ENCODE measurements at regions not wholly inside any gene's neighbourhood (a gene's known extent, or its start where the extent isn't known, plus 50 kb on each side); places are given as distances from the start of the nearest gene placed in this dataset.

DNA sequence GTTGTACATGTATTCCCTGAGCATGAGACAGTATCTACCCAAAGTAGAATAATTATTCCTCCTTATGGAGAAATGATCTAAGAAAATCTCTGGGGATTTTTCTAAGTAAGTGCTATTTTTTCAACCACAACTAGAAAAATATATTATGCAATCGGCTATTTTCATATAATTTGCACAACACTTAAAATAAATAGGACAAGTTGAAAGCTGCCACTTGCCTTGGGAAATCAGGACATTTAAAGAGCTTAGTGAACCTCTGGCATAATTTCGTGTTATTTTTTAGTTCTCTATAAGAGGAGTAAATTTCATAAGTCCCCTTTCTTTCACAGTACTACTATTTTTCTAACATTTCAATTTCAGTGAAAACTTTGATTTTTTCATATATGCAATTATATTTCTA lies 672.1 kb downstream of the OTOL1 start:
- no peaks in the 10 kb centered on the region for H3K36me3 ChIP-seq (replicated peaks; ENCODE audit: control insufficient read depth, insufficient read depth, low read length)
- no peak overlapping the region for H3K4me3 ChIP-seq (ENCODE audit: insufficient read depth, low read depth, low read length)
- no peak for DNase-seq
- H3K27me3 ChIP-seq (ENCODE audit: control insufficient read depth, insufficient read depth, low read length), result no peaks in the 10 kb centered on the region

DNA sequence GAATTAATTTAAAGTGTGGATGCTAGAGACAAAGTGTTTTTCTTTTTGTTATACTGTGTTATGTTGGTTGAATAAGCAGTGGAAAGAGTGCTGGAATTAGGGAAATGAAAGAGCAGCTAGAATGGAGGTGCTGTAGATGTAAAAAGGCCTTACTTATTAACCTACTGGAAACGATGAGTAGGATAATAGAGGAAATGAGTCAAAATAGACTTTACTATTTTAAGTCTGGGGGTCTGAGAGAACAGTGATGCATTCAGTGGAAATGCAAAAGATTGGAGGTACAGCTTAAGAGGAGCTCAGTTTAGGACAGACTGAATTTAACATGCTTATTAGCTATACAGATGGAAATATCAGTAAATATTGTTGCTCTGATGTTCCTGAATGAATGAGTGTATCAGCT lies 674.0 kb downstream of the OTOL1 start:
- Histone ChIP-seq H3K4me3 (ENCODE audit: insufficient read depth, low read depth, low read length) (no peak overlapping the region), H3K27me3 (ENCODE audit: control insufficient read depth, insufficient read depth, low read length) (no peaks in the 10 kb centered on the region), H3K36me3 (replicated peaks; ENCODE audit: control insufficient read depth, insufficient read depth, low read length) (no peaks in the 10 kb centered on the region)
- no peak for DNase-seq

GRCh38 chr3:162171970-162172369 lies 675.4 kb downstream of the OTOL1 start:
- no peak overlapping the region for H3K4me3 ChIP-seq (ENCODE audit: insufficient read depth, low read depth, low read length)
- no peaks in the 10 kb centered on the region for H3K36me3 ChIP-seq (replicated peaks; ENCODE audit: control insufficient read depth, insufficient read depth, low read length)
- DNase-seq, result no peak
- no peaks in the 10 kb centered on the region for H3K27me3 ChIP-seq (ENCODE audit: control insufficient read depth, insufficient read depth, low read length)

- H3K27me3 ChIP-seq (ENCODE audit: control insufficient read depth, insufficient read depth, low read length), result no peaks in the 10 kb centered on the region
- no peak for DNase-seq
- no peaks in the 10 kb centered on the region for H3K36me3 ChIP-seq (replicated peaks; ENCODE audit: control insufficient read depth, insufficient read depth, low read length)
- H3K4me3 ChIP-seq (ENCODE audit: insufficient read depth, low read depth, low read length), result no peak overlapping the region
Observed at GRCh38 chr3:162175145-162175544, 678.5 kb downstream of the OTOL1 start.

DNA sequence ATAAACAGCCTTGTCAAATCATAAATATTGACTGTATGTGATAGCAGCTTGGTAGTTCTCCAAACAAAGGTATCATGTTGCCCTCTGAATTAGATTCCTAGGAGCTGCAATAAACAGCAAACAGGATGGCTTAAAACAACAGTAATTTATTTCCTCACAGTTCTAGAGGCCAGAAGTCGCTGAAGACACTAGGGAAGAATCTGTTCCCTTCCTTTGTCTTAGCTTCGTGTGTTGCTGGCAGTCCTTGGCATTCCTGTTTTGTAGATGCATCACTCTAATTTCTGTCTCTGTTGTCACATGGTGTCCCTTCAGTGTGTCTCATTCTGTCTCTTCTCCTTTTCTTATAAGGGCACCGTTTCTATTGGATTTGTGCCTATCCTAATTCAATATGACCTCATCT lies 679.3 kb downstream of the OTOL1 start:
- DNase-seq, result no peak
- H3K36me3 ChIP-seq (replicated peaks; ENCODE audit: control insufficient read depth, insufficient read depth, low read length), result no peaks in the 10 kb centered on the region
- H3K4me3 ChIP-seq (ENCODE audit: insufficient read depth, low read depth, low read length), result no peak overlapping the region
- H3K27me3 ChIP-seq (ENCODE audit: control insufficient read depth, insufficient read depth, low read length), result no peaks in the 10 kb centered on the region

- DNase-seq, result no peak
- Histone ChIP-seq H3K27me3 (ENCODE audit: control insufficient read depth, insufficient read depth, low read length) (no peaks in the 10 kb centered on the region), H3K36me3 (replicated peaks; ENCODE audit: control insufficient read depth, insufficient read depth, low read length) (no peaks in the 10 kb centered on the region), H3K4me3 (ENCODE audit: insufficient read depth, low read depth, low read length) (no peak overlapping the region)
Observed at GRCh38 chr3:162183440-162183839, 686.8 kb downstream of the OTOL1 start.

DNA sequence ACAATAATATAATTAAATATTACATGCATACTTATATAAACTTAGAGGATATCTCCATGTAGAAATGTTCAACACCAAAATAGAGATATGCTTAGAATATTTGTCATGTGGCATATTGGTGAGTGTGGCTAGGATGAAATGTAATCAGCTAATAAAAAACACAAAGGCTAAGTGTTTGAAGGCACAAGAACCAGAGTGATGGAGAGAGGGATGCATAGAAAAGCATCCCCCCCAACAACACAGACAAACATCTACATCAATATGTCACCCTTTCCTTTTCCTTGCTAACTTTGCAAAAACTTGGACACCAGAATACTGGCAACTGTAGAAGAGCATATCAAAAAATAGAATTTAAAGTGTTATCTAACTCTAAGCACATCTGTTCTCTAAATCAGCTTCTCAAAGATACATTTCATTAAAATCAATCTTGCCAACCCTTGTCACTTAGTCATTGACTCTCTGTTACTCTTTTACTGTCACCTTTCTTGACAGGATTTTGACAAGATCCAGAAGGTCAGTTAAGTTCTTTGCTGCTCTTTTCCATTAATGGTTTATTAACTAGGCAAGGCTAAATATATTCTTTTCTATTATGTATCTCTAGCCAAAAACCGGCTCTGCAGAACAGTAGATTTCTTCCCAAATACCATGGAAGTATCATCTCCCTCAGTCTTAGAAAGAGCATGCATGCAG lies 695.9 kb downstream of the OTOL1 start:
- H3K4me3 ChIP-seq (ENCODE audit: insufficient read depth, low read depth, low read length), result no peak overlapping the region
- DNase-seq, result no peak
- no peaks in the 10 kb centered on the region for H3K27me3 ChIP-seq (ENCODE audit: control insufficient read depth, insufficient read depth, low read length)
- H3K36me3 ChIP-seq (replicated peaks; ENCODE audit: control insufficient read depth, insufficient read depth, low read length), result no peaks in the 10 kb centered on the region

- no peaks in the 10 kb centered on the region for H3K36me3 ChIP-seq (replicated peaks; ENCODE audit: control insufficient read depth, insufficient read depth, low read length)
- H3K27me3 ChIP-seq (ENCODE audit: control insufficient read depth, insufficient read depth, low read length), result no peaks in the 10 kb centered on the region
- H3K4me3 ChIP-seq (ENCODE audit: insufficient read depth, low read depth, low read length), result no peak overlapping the region
- peak; percentile 0 for DNase-seq
Observed at GRCh38 chr3:162193148-162194095, 696.8 kb downstream of the OTOL1 start.

DNA sequence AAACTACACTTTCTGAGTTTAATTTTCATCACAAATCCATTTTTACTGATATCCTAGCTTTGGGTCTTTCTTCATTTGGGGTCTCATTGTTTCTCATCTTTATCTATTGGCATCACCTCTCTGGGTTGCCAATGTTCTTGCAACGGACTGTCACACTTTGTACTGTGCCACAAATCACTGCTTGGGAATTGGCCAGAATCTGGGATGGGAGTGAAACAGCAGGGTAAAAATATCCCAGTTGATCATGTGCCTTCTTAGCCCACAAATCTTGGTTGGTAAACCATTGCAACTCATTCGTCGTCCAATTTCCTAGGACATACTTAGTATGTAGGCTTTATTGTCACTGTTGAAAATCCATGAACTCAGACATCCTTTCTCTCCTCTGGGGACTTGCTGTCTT lies 698.5 kb downstream of the OTOL1 start:
- H3K36me3 ChIP-seq (replicated peaks; ENCODE audit: control insufficient read depth, insufficient read depth, low read length), result no peaks in the 10 kb centered on the region
- H3K4me3 ChIP-seq (ENCODE audit: insufficient read depth, low read depth, low read length), result no peak overlapping the region
- no peaks in the 10 kb centered on the region for H3K27me3 ChIP-seq (ENCODE audit: control insufficient read depth, insufficient read depth, low read length)
- no peak for DNase-seq

DNA sequence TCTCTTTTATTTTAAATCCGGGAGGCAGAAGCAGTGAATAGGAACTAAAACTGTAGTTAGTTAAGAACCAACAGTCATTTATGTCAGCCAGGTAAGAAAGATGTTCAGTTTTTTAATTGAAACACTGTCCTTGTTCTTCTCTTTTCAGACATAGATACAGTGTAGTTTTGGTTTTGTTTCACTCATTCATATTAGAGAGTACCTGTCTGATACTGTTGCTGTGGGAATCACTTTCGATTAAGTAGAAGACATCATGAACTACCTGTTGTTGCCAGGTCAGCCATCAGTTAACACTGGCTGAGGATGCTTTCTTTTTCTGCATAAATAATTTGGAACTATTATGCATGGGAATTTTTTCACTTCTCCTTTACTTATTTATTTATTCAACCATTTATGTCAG lies 700.4 kb downstream of the OTOL1 start:
- H3K36me3 ChIP-seq (replicated peaks; ENCODE audit: control insufficient read depth, insufficient read depth, low read length), result no peaks in the 10 kb centered on the region
- H3K4me3 ChIP-seq (ENCODE audit: insufficient read depth, low read depth, low read length), result no peak overlapping the region
- no peak for DNase-seq
- H3K27me3 ChIP-seq (ENCODE audit: control insufficient read depth, insufficient read depth, low read length), result no peaks in the 10 kb centered on the region

GRCh38 chr3:162200836-162201235 lies 704.2 kb downstream of the OTOL1 start:
- Histone ChIP-seq H3K4me3 (ENCODE audit: insufficient read depth, low read depth, low read length) (no peak overlapping the region), H3K27me3 (ENCODE audit: control insufficient read depth, insufficient read depth, low read length) (no peaks in the 10 kb centered on the region), H3K36me3 (replicated peaks; ENCODE audit: control insufficient read depth, insufficient read depth, low read length) (no peaks in the 10 kb centered on the region)
- DNase-seq, result no peak

DNA sequence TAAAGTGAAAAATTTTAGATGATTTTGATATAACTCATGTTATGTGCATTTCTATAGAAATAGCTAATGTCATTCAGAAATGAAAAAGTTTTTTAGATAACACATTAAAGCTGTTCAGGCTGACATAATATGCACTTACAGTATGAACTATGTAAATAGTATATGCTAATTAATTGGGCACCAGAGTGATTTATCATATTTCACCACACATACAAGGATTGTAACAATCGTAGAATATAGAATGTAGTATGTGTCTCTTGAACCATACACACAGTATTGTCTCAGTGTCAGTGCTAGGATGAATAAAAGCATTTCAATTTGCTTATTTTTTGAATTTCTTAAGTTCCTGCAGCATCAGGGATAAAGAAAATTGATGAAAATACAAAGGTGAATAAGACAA lies 710.0 kb downstream of the OTOL1 start:
- Histone ChIP-seq H3K4me3 (ENCODE audit: insufficient read depth, low read depth, low read length) (no peak overlapping the region), H3K36me3 (replicated peaks; ENCODE audit: control insufficient read depth, insufficient read depth, low read length) (no peaks in the 10 kb centered on the region), H3K27me3 (ENCODE audit: control insufficient read depth, insufficient read depth, low read length) (no peaks in the 10 kb centered on the region)
- DNase-seq, result no peak

DNA sequence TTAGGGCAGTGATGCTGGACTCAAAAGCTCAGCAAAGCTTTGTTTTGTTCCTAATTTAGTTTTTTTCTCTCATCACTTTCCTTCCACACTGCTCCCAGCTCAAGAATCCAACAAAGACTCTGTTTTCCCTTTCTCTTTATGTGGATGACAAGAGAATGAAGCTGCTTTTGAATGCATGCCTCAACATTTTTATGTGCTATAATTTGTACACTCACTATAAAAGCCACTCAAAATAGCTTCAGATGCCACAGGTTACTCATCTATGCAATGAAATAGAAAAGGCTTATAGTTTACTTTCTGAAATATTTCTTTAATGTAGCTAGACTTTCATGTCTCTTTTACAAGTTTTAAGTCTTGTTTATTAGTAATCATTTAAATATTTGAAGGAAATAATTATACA lies 714.9 kb downstream of the OTOL1 start:
- DNase-seq, result no peak
- Histone ChIP-seq H3K27me3 (ENCODE audit: control insufficient read depth, insufficient read depth, low read length) (no peaks in the 10 kb centered on the region), H3K36me3 (replicated peaks; ENCODE audit: control insufficient read depth, insufficient read depth, low read length) (no peaks in the 10 kb centered on the region), H3K4me3 (ENCODE audit: insufficient read depth, low read depth, low read length) (no peak overlapping the region)

- H3K36me3 ChIP-seq (replicated peaks; ENCODE audit: control insufficient read depth, insufficient read depth, low read length), result no peaks in the 10 kb centered on the region
- no peaks in the 10 kb centered on the region for H3K27me3 ChIP-seq (ENCODE audit: control insufficient read depth, insufficient read depth, low read length)
- no peak overlapping the region for H3K4me3 ChIP-seq (ENCODE audit: insufficient read depth, low read depth, low read length)
- DNase-seq, result no peak
Observed at GRCh38 chr3:162213196-162213595, 716.6 kb downstream of the OTOL1 start.

DNA sequence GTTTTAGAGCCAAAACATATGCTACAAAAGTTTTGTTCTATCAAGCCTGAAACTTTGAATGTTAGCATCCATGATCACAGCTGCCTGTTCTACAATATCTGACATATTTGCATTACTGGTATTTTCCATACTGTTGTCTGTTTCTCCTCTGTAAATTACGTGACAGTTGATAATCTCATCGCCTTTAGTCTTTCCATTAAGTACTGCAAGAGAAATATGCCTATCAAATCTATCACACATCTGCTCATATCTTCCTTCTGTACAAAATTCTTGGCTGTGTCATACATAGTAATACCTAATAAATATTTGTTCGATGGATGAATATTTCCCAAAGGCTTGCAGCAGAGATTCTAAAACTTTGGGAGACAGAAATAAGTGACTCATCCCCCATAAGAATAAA lies 717.3 kb downstream of the OTOL1 start:
- Histone ChIP-seq H3K4me3 (ENCODE audit: insufficient read depth, low read depth, low read length) (no peak overlapping the region), H3K36me3 (replicated peaks; ENCODE audit: control insufficient read depth, insufficient read depth, low read length) (no peaks in the 10 kb centered on the region), H3K27me3 (ENCODE audit: control insufficient read depth, insufficient read depth, low read length) (no peaks in the 10 kb centered on the region)
- DNase-seq, result no peak
